ENCODE measurements at regions not wholly inside any gene's neighbourhood (a gene's known extent, or its start where the extent isn't known, plus 50 kb on each side); places are given as distances from the start of the nearest gene placed in this dataset.

DNA sequence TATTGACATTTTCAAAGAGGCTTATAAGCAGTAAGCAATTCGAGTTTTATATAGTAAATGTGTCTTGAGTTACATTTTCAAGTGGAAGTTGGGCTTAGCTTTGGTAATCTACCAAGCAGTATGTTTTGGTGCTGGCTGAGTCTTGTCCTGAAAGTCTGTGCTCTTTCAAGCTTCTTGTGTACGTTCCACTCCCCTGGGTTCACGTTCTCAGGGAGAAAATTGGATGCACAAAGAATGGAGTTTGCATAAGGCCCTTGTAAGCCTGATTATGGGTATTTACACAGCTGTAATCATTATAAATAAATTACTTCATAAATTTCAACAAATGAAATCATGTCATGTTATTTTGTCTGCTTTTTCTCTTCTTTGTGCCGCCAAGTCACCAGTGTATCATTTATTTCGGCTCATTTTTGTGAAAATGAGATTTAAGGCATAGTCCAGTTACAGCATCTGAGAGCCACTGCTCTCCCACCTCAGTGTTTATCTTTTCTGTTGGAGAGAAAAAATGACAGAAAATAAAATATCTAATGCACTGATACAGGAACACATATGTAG, 262.5 kb downstream of the BTBD3 start:
- no peak for TF ChIP-seq EZH2phosphoT487 (IDR thresholded peaks at IDR 0.05; ENCODE audit: borderline replicate concordance, low read length)
- TF ChIP-seq, protein P1, sequence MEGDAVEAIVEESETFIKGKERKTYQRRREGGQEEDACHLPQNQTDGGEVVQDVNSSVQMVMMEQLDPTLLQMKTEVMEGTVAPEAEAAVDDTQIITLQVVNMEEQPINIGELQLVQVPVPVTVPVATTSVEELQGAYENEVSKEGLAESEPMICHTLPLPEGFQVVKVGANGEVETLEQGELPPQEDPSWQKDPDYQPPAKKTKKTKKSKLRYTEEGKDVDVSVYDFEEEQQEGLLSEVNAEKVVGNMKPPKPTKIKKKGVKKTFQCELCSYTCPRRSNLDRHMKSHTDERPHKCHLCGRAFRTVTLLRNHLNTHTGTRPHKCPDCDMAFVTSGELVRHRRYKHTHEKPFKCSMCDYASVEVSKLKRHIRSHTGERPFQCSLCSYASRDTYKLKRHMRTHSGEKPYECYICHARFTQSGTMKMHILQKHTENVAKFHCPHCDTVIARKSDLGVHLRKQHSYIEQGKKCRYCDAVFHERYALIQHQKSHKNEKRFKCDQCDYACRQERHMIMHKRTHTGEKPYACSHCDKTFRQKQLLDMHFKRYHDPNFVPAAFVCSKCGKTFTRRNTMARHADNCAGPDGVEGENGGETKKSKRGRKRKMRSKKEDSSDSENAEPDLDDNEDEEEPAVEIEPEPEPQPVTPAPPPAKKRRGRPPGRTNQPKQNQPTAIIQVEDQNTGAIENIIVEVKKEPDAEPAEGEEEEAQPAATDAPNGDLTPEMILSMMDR (IDR thresholded peaks at IDR 0.05; ENCODE audit: low read depth, low read length, poor library complexity, severe bottlenecking): no peak
- Histone ChIP-seq H3K9me2 (replicated peaks; ENCODE audit: control insufficient read depth, low read length) (no peaks in the 10 kb centered on the region), H3K79me2 (ENCODE audit: control insufficient read depth, low read length) (no peaks in the 10 kb centered on the region), H3K27ac (ENCODE audit: low read depth, low read length) (no peak overlapping the region), H3K36me3 (ENCODE audit: control insufficient read depth, low read length) (no peaks in the 10 kb centered on the region), H4K20me1 (ENCODE audit: control insufficient read depth, insufficient read depth, low read depth, low read length) (no peaks in the 10 kb centered on the region), H3K4me3 (ENCODE audit: low read length) (no peak overlapping the region), H3F3A (ENCODE audit: control insufficient read depth, insufficient read depth) (no peaks in the 10 kb centered on the region), H3K9me3 (ENCODE audit: control insufficient read depth, insufficient read depth, low read length) (no peaks in the 10 kb centered on the region), H3K27me3 (ENCODE audit: control insufficient read depth, low read length) (no peaks in the 10 kb centered on the region), H3K4me1 (ENCODE audit: control insufficient read depth, low read length) (no peaks in the 10 kb centered on the region), H3K4me2 (ENCODE audit: low read length) (no peak overlapping the region)

DNA sequence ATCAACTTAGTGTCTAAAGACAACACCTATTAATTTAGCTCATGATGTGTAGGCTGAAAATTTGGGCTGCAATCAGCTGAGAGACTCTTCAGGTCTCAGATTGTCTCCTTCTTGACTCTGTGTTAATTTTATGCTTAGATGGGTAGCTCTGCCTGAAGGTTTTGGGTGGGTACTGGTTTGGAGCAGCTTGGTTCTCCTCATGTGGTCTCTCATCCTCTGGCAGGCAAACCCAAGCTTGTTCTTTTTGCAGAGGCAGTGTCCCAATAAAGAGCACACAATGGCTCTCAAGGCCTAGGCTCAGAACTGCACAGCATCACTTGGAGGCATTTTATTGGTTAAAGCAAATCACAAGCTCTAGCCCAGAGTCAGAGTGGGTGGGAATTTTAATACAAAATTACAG, 280.6 kb downstream of the BTBD3 start:
- no peaks in the 10 kb centered on the region for H3K36me3 ChIP-seq (ENCODE audit: control insufficient read depth, low read length)

GRCh38 chr20:12199703-12200102, 282.0 kb downstream of the BTBD3 start:
- Histone ChIP-seq H3K9me3 (ENCODE audit: control insufficient read depth, insufficient read depth, low read length) (no peaks in the 10 kb centered on the region), H4K20me1 (ENCODE audit: control insufficient read depth, insufficient read depth, low read depth, low read length) (no peaks in the 10 kb centered on the region), H3K9me2 (replicated peaks; ENCODE audit: control insufficient read depth, low read length) (no peaks in the 10 kb centered on the region), H3K4me1 (ENCODE audit: control insufficient read depth, low read length) (no peaks in the 10 kb centered on the region), H3K27me3 (ENCODE audit: control insufficient read depth, low read length) (no peaks in the 10 kb centered on the region), H3K4me3 (ENCODE audit: low read length) (no peak overlapping the region), H3K27ac (ENCODE audit: low read depth, low read length) (no peak overlapping the region), H3F3A (ENCODE audit: control insufficient read depth, insufficient read depth) (no peaks in the 10 kb centered on the region), H3K79me2 (ENCODE audit: control insufficient read depth, low read length) (no peaks in the 10 kb centered on the region), H3K4me2 (ENCODE audit: low read length) (no peak overlapping the region), H3K36me3 (ENCODE audit: control insufficient read depth, low read length) (no peaks in the 10 kb centered on the region)
- no peak for TF ChIP-seq EZH2phosphoT487 (IDR thresholded peaks at IDR 0.05; ENCODE audit: borderline replicate concordance, low read length)
- TF ChIP-seq, protein P1 (IDR thresholded peaks at IDR 0.05; ENCODE audit: low read depth, low read length, poor library complexity, severe bottlenecking): no peak

More for the DNA sequence above, 280.6 kb downstream of the BTBD3 start:
- Histone ChIP-seq H3K9me3 (ENCODE audit: control insufficient read depth, insufficient read depth, low read length) (no peaks in the 10 kb centered on the region), H4K20me1 (ENCODE audit: control insufficient read depth, insufficient read depth, low read depth, low read length) (no peaks in the 10 kb centered on the region), H3K27me3 (ENCODE audit: control insufficient read depth, low read length) (no peaks in the 10 kb centered on the region), H3F3A (ENCODE audit: control insufficient read depth, insufficient read depth) (no peaks in the 10 kb centered on the region), H3K4me1 (ENCODE audit: control insufficient read depth, low read length) (no peaks in the 10 kb centered on the region), H3K9me2 (replicated peaks; ENCODE audit: control insufficient read depth, low read length) (no peaks in the 10 kb centered on the region), H3K4me2 (ENCODE audit: low read length) (no peak overlapping the region), H3K27ac (ENCODE audit: low read depth, low read length) (no peak overlapping the region), H3K79me2 (ENCODE audit: control insufficient read depth, low read length) (no peaks in the 10 kb centered on the region), H3K4me3 (ENCODE audit: low read length) (no peak overlapping the region)
- TF ChIP-seq EZH2phosphoT487 (IDR thresholded peaks at IDR 0.05; ENCODE audit: borderline replicate concordance, low read length): no peak
- TF ChIP-seq, protein P1 (IDR thresholded peaks at IDR 0.05; ENCODE audit: low read depth, low read length, poor library complexity, severe bottlenecking): no peak

All from DOHH2 (cell line).